HL-60 (cell line): ENCODE measurements at regions not wholly inside any gene's neighbourhood (a gene's known extent, or its start where the extent isn't known, plus 50 kb on each side); places are given as distances from the start of the nearest gene placed in this dataset.

Source experiments
- CTCF ChIP-seq: IDR thresholded peaks from one replicate; pipeline ENCODE4 v1.5.1; 2011; ENCODE audit warnings: low read length, control low read depth, inconsistent platforms; ENCODE audit not compliant: insufficient read depth
- POLR2AphosphoS5 ChIP-seq: IDR thresholded peaks from 2 replicates; pipeline ENCODE4 v1.6.1; 2012; ENCODE audit warnings: low read depth
- SPI1 ChIP-seq: IDR thresholded peaks from 2 replicates; pipeline ENCODE4 v1.6.1; 2012; ENCODE audit warnings: low read depth, mild to moderate bottlenecking, borderline replicate concordance
- TF ChIP-seq, protein P1 (sequence below): IDR thresholded peaks from 2 replicates; pipeline ENCODE4 v1.6.1; 2012; ENCODE audit warnings: low read depth; ENCODE audit not compliant: insufficient replicate concordance

- TF ChIP-seq POLR2AphosphoS5 (no peak), CTCF (no peak), SPI1 (no peak)
- TF ChIP-seq, protein P1, sequence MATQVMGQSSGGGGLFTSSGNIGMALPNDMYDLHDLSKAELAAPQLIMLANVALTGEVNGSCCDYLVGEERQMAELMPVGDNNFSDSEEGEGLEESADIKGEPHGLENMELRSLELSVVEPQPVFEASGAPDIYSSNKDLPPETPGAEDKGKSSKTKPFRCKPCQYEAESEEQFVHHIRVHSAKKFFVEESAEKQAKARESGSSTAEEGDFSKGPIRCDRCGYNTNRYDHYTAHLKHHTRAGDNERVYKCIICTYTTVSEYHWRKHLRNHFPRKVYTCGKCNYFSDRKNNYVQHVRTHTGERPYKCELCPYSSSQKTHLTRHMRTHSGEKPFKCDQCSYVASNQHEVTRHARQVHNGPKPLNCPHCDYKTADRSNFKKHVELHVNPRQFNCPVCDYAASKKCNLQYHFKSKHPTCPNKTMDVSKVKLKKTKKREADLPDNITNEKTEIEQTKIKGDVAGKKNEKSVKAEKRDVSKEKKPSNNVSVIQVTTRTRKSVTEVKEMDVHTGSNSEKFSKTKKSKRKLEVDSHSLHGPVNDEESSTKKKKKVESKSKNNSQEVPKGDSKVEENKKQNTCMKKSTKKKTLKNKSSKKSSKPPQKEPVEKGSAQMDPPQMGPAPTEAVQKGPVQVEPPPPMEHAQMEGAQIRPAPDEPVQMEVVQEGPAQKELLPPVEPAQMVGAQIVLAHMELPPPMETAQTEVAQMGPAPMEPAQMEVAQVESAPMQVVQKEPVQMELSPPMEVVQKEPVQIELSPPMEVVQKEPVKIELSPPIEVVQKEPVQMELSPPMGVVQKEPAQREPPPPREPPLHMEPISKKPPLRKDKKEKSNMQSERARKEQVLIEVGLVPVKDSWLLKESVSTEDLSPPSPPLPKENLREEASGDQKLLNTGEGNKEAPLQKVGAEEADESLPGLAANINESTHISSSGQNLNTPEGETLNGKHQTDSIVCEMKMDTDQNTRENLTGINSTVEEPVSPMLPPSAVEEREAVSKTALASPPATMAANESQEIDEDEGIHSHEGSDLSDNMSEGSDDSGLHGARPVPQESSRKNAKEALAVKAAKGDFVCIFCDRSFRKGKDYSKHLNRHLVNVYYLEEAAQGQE, result no peak
Measured at GRCh38 chr1:184890539-184890973, 83.8 kb downstream of the NIBAN1 start.
